Activated B cell treated with CpG ODN at 0.5 μM for 24 hours (primary cell): ENCODE measurements at regions not wholly inside any gene's neighbourhood (a gene's known extent, or its start where the extent isn't known, plus 50 kb on each side); places are given as distances from the start of the nearest gene placed in this dataset.

Experiments
- ATAC-seq: fragments of 200-7000 bp; cut with Tn5 transposase; one replicate; pipeline ENCODE4 v1.10.0; 2021; ENCODE audit warnings: low read depth, mild to moderate bottlenecking, moderate library complexity
- CTCF ChIA-PET: fragments of 350-600 bp; sonication (Branson Sonifier 250); formaldehyde crosslinking; loops from one replicate; lab custom pipeline; 2021; ENCODE audit warnings: antibody characterized with exemption; lab: Charles Lee
- POLR2A ChIA-PET: fragments of 350-600 bp; sonication (Branson Sonifier 250); formaldehyde crosslinking; loops from one replicate; lab custom pipeline; 2021; ENCODE audit warnings: antibody characterized with exemption; lab: Charles Lee
- DNase-seq: peaks from one replicate; pipeline ENCODE4 v3.0.0; 2022
- H3K27ac Mint-ChIP-seq: one replicate; pipeline ENCODE4 v1.8.0; 2020; ENCODE audit warnings: mixed read lengths
- H3K27me3 Mint-ChIP-seq: one replicate; pipeline ENCODE4 v1.8.0; 2021; ENCODE audit warnings: mixed read lengths
- H3K36me3 Mint-ChIP-seq: one replicate; pipeline ENCODE4 v1.8.0; 2021; ENCODE audit warnings: low read depth, mixed read lengths
- H3K4me1 Mint-ChIP-seq: one replicate; pipeline ENCODE4 v1.8.0; 2021; ENCODE audit warnings: mixed read lengths
- H3K4me3 Mint-ChIP-seq: one replicate; pipeline ENCODE4 v1.8.0; 2020; ENCODE audit warnings: mild to moderate bottlenecking, mixed read lengths
- H3K9me3 Mint-ChIP-seq: one replicate; pipeline ENCODE4 v1.8.0; 2020; ENCODE audit warnings: mixed read lengths
- CTCF ChIP-seq: fragments of 200-600 bp; IDR thresholded peaks from one replicate; pipeline ENCODE4 v1.8.0; 2022; ENCODE audit warnings: antibody characterized with exemption, mild to moderate bottlenecking
- intact Hi-C: fragments of 100-400 bp; cut with micrococcal nuclease; formaldehyde crosslinking; loops from one replicate; pipeline ENCODE4 v1.15.1; 2024

- no peaks in the 10 kb centered on the region for H3K36me3 Mint-ChIP-seq
- ChIA-PET POLR2A (no interaction called here), CTCF (no interaction called here)
- H3K9me3 Mint-ChIP-seq: no peaks in the 10 kb centered on the region
- ATAC-seq: no peak
- no peak overlapping the region for H3K4me3 Mint-ChIP-seq
- no peak for DNase-seq
- peaks cover 8% of the 10 kb centered on the region for H3K4me1 Mint-ChIP-seq
- H3K27ac Mint-ChIP-seq: no peak overlapping the region
- TF ChIP-seq CTCF: no peak
- H3K27me3 Mint-ChIP-seq: peaks cover 15% of the 10 kb centered on the region
- intact Hi-C loops: no loop called here
These were observed 165.5 kb upstream of the NR5A2 start for GRCh38 chr1:199862047-199862446.

GRCh38 chr1:199866210-199866617, 161.3 kb upstream of the NR5A2 start:
- no peak for ATAC-seq
- Mint-ChIP-seq H3K27ac (no peak overlapping the region), H3K4me3 (no peak overlapping the region), H3K4me1 (peaks cover 6% of the 10 kb centered on the region), H3K9me3 (no peaks in the 10 kb centered on the region), H3K36me3 (no peaks in the 10 kb centered on the region), H3K27me3 (peaks cover 13% of the 10 kb centered on the region)
- no peak for DNase-seq
- intact Hi-C loops: no loop called here
- no peak for TF ChIP-seq CTCF
- CTCF ChIA-PET: no interaction called here
- POLR2A ChIA-PET: no interaction called here

- H3K9me3 Mint-ChIP-seq: no peaks in the 10 kb centered on the region
- ATAC-seq (no peak), DNase-seq (no peak)
- no peak overlapping the region for H3K27ac Mint-ChIP-seq
- H3K27me3 Mint-ChIP-seq: peaks cover 9% of the 10 kb centered on the region
- no peak for TF ChIP-seq CTCF
- POLR2A ChIA-PET: no interaction called here
- intact Hi-C loops: no loop called here
- peaks cover 5% of the 10 kb centered on the region for H3K4me1 Mint-ChIP-seq
- no peaks in the 10 kb centered on the region for H3K36me3 Mint-ChIP-seq
- H3K4me3 Mint-ChIP-seq: no peak overlapping the region
- CTCF ChIA-PET: no interaction called here
These were observed 159.9 kb upstream of the NR5A2 start for GRCh38 chr1:199867601-199868000.

GRCh38 chr1:199868777-199869176, 158.7 kb upstream of the NR5A2 start:
- intact Hi-C loops: no loop called here
- POLR2A ChIA-PET: no interaction called here
- H3K4me1 Mint-ChIP-seq: peaks cover 5% of the 10 kb centered on the region
- H3K27me3 Mint-ChIP-seq: peaks cover 5% of the 10 kb centered on the region
- H3K9me3 Mint-ChIP-seq: no peaks in the 10 kb centered on the region
- CTCF ChIA-PET: interaction anchor here (0.6 kb wide), 1 partner anchor 1476 kb away, joined by 3 read pairs; no protein-coding TSS in a partner anchor
- no peaks in the 10 kb centered on the region for H3K36me3 Mint-ChIP-seq
- no peak overlapping the region for H3K4me3 Mint-ChIP-seq
- DNase-seq (no peak), ATAC-seq (no peak)
- no peak overlapping the region for H3K27ac Mint-ChIP-seq
- TF ChIP-seq CTCF: no peak

GRCh38 chr1:199875337-199875736, 152.2 kb upstream of the NR5A2 start:
- Mint-ChIP-seq H3K9me3 (peaks cover 6% of the 10 kb centered on the region), H3K4me3 (no peak overlapping the region), H3K36me3 (no peaks in the 10 kb centered on the region), H3K27ac (no peak overlapping the region), H3K27me3 (no peaks in the 10 kb centered on the region), H3K4me1 (peaks cover 47% of the 10 kb centered on the region)
- DNase-seq: no peak
- ATAC-seq: no peak
- ChIA-PET CTCF (no interaction called here), POLR2A (no interaction called here)
- TF ChIP-seq CTCF: no peak
- intact Hi-C loops: loop anchor here (5.0 kb wide), 1 partner anchor 432 kb away; no protein-coding TSS in a partner anchor
